KMS-11 (cell line): ENCODE measurements at regions not wholly inside any gene's neighbourhood (a gene's known extent, or its start where the extent isn't known, plus 50 kb on each side); places are given as distances from the start of the nearest gene placed in this dataset.
"Not testable (repeated sequence)": the region's sequence is repeated elsewhere in the genome, so short reads cannot be mapped to it uniquely, and the experiment has no call there.

ENCODE experiments used
- H2AFZ ChIP-seq: fragments of 200-600 bp; sonication (generic); 2 replicates; pipeline ENCODE4 v1.6.1; 2016; ENCODE audit warnings: antibody characterized with exemption, mixed run types, low read depth
- H3K27ac ChIP-seq: fragments of 200-600 bp; sonication (generic); 2 replicates; pipeline ENCODE4 v1.6.1; 2016; ENCODE audit warnings: mild to moderate bottlenecking, mixed run types
- H3K27me3 ChIP-seq: fragments of 200-600 bp; sonication (generic); 2 replicates; pipeline ENCODE4 v1.6.1; 2017; ENCODE audit warnings: mild to moderate bottlenecking, low read depth, mixed run types, moderate library complexity; ENCODE audit not compliant: insufficient read depth
- H3K36me3 ChIP-seq: fragments of 200-600 bp; sonication (generic); 2 replicates; pipeline ENCODE4 v1.6.1; 2017; ENCODE audit warnings: mild to moderate bottlenecking, mixed run types; ENCODE audit not compliant: insufficient read depth
- H3K4me1 ChIP-seq: fragments of 200-600 bp; sonication (generic); 2 replicates; pipeline ENCODE4 v1.6.1; 2016; ENCODE audit warnings: mild to moderate bottlenecking, low read depth, mixed run types; ENCODE audit not compliant: poor library complexity, severe bottlenecking
- H3K4me2 ChIP-seq: fragments of 200-600 bp; sonication (generic); 2 replicates; pipeline ENCODE4 v1.7.0; 2016; ENCODE audit warnings: mild to moderate bottlenecking, mixed run types
- H3K4me3 ChIP-seq: fragments of 200-600 bp; sonication (generic); IDR thresholded peaks from 2 replicates; pipeline ENCODE4 v1.6.1; 2017; ENCODE audit warnings: low read depth, low read length, mixed read lengths; ENCODE audit not compliant: insufficient read depth
- H3K79me2 ChIP-seq: fragments of 200-600 bp; sonication (generic); 2 replicates; pipeline ENCODE4 v1.6.1; 2016; ENCODE audit warnings: low read depth, mixed run types; ENCODE audit not compliant: insufficient read depth
- H3K9ac ChIP-seq: fragments of 200-600 bp; sonication (generic); 2 replicates; pipeline ENCODE4 v1.6.1; 2016; ENCODE audit warnings: mild to moderate bottlenecking, mixed run types
- H4K20me1 ChIP-seq: fragments of 200-600 bp; sonication (generic); 2 replicates; pipeline ENCODE4 v1.6.1; 2016; ENCODE audit warnings: mild to moderate bottlenecking, mixed run types; ENCODE audit not compliant: insufficient read depth
- CTCF ChIP-seq: fragments of 200-600 bp; sonication (generic); conservative IDR thresholded peaks from 2 replicates; pipeline ENCODE4 v1.6.1; 2017; ENCODE audit warnings: low read depth, mild to moderate bottlenecking, antibody characterized with exemption, low read length, moderate library complexity, mixed read lengths

DNA sequence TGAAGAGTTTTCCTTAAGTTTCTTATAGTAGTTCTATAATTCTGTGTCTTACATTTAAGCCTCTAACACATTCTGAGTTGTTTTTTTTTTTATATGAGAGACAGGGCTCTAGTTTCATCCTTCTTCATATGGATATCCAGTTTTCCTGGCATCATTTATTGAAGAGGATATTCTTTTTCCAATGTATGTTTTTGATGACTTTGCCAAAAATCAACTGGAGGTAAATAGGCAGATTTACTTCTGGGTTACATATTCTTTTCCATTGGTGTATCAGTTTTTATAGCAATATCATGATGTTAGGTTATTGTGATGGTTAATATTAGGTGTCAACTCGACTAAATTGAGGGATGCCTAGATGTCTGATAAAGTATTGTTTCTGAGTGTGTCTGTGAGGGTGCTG is 650.7 kb upstream of the GRID2 start:
- Histone ChIP-seq H3K4me3 (no peak overlapping the region), H3K4me1 (no peaks in the 10 kb centered on the region), H3K36me3 (no peaks in the 10 kb centered on the region), H3K4me2 (no peak overlapping the region), H3K9ac (no peak overlapping the region), H3K27me3 (no peaks in the 10 kb centered on the region), H2AFZ (no peak overlapping the region), H3K27ac (no peak overlapping the region), H3K79me2 (no peaks in the 10 kb centered on the region), H4K20me1 (no peaks in the 10 kb centered on the region)
- no peak for TF ChIP-seq CTCF

DNA sequence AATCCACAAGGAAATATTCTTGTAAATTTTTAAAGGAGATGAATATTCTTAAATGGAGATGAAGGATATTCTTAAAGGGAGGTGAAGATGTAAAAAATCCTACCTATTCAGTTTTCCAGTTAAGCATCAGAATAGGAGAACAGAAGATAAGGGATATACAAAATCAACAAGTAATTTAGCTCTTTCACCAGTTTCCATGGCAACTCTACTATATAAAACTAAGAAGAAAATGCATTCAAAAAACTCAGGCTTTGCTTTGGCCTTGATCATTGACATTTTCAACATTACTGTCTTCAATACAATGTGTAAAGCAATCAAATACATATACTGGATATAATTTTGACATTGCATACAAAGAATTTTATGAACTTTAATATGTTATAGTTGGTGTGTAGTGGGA is 622.7 kb upstream of the GRID2 start:
- H3K4me3 ChIP-seq: no peak overlapping the region
- no peaks in the 10 kb centered on the region for H3K27me3 ChIP-seq
- no peak overlapping the region for H3K9ac ChIP-seq
- H3K4me1 ChIP-seq: no peaks in the 10 kb centered on the region
- no peaks in the 10 kb centered on the region for H3K79me2 ChIP-seq
- no peak for TF ChIP-seq CTCF
- no peak overlapping the region for H3K4me2 ChIP-seq
- H2AFZ ChIP-seq: no peak overlapping the region
- no peak overlapping the region for H3K27ac ChIP-seq
- H4K20me1 ChIP-seq: no peaks in the 10 kb centered on the region
- no peaks in the 10 kb centered on the region for H3K36me3 ChIP-seq

DNA sequence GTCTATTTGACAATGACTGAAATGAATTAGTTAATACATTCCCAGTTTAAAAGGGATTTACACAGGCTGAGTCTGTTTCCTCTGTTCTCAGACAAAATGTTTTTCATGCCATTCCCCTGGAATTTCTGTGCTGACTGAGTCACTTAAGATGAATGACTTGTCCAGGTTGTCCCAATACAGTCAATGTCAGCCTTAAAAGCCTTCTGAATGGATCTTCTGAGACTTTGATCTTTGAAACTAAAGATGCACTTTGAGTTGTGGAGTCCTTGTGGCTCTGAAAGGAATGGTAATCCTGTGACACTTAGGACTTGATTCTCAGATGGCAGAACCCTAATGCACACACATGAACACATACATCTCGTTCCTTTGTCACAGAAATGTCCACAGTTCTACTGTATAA is 622.2 kb upstream of the GRID2 start:
- no peak for TF ChIP-seq CTCF
- Histone ChIP-seq H3K79me2 (no peaks in the 10 kb centered on the region), H3K9ac (no peak overlapping the region), H4K20me1 (no peaks in the 10 kb centered on the region), H3K27ac (no peak overlapping the region), H3K27me3 (no peaks in the 10 kb centered on the region), H3K4me1 (no peaks in the 10 kb centered on the region), H2AFZ (no peak overlapping the region), H3K4me3 (no peak overlapping the region), H3K36me3 (no peaks in the 10 kb centered on the region), H3K4me2 (no peak overlapping the region)

- H3K4me3 ChIP-seq: no peak overlapping the region
- no peak overlapping the region for H2AFZ ChIP-seq
- H3K4me2 ChIP-seq: no peak overlapping the region
- no peaks in the 10 kb centered on the region for H4K20me1 ChIP-seq
- no peak overlapping the region for H3K27ac ChIP-seq
- TF ChIP-seq CTCF: no peak
- no peaks in the 10 kb centered on the region for H3K36me3 ChIP-seq
- no peaks in the 10 kb centered on the region for H3K79me2 ChIP-seq
- no peaks in the 10 kb centered on the region for H3K27me3 ChIP-seq
- no peak overlapping the region for H3K9ac ChIP-seq
- no peaks in the 10 kb centered on the region for H3K4me1 ChIP-seq
Measured at GRCh38 chr4:91684955-91685354, 618.8 kb upstream of the GRID2 start.

DNA sequence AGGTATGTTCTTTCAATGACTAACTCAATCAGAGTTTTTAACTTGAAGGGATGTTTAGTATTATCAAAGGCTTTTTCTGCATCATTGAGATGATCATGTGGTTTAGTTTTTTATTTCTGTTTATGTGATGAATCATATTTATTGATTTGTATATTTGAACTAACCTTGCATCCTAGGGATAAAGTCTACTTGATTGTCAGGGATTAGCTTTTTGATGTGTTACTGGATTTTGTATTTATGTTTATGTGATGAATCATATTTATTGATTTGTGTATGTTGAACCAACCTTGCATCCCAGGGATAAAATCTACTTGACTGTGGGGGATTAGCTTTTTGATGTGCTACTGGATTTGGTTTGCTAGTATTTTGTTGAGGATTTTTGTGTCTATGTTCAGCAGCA is 615.4 kb upstream of the GRID2 start:
- TF ChIP-seq CTCF: no peak
- Histone ChIP-seq H3K4me2 (no peak overlapping the region), H3K27ac (no peak overlapping the region), H3K36me3 (no peaks in the 10 kb centered on the region), H3K27me3 (no peaks in the 10 kb centered on the region), H3K79me2 (no peaks in the 10 kb centered on the region), H3K9ac (no peak overlapping the region), H2AFZ (no peak overlapping the region), H3K4me1 (no peaks in the 10 kb centered on the region), H3K4me3 (no peak overlapping the region), H4K20me1 (no peaks in the 10 kb centered on the region)

DNA sequence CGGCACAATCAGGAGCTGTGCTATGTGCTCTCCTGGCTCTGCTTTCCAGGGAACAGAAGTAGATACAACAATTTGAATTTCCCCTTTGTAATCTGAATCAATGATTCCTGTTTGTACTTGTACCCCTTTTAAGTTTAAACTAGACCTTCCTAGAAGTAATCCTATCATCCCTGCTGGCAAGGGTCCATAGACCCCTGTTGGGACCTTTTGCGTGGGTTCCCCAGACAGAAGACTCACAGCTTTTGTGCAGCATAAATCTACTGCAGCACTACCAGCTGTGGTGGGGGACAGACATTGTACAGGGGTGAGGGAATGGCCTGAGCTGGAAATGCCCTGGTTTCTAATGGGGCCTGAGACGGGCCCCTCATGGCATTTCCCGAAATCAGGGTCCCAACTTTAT is 604.1 kb upstream of the GRID2 start:
- H3K4me2 ChIP-seq, H2AFZ ChIP-seq, H3K79me2 ChIP-seq, H3K27ac ChIP-seq, H3K27me3 ChIP-seq, H3K36me3 ChIP-seq, H3K9ac ChIP-seq, H3K4me3 ChIP-seq, H4K20me1 ChIP-seq, H3K4me1 ChIP-seq: not testable (repeated sequence)
